Endothelial cell of umbilical vein (primary cell): ENCODE measurements at regions not wholly inside any gene's neighbourhood (a gene's known extent, or its start where the extent isn't known, plus 50 kb on each side); places are given as distances from the start of the nearest gene placed in this dataset.

Experiments used
- BruUV-seq: library from RNA; stranded (reverse); fragments of 400-500 nt; replicated peaks from 2 replicates; lab custom pipeline; 2021; lab: Mats Ljungman, UMichigan
- CTCF ChIA-PET: fragments of 300-600, 350-600 bp; sonication (Branson Sonifier 250); formaldehyde crosslinking; loops from one replicate; lab custom pipeline; 2021; ENCODE audit warnings: antibody characterized with exemption, inconsistent platforms; lab: Charles Lee
- POLR2A ChIA-PET: fragments of 300-600, 350-600 bp; sonication (Branson Sonifier 250); formaldehyde crosslinking; loops from one replicate; lab custom pipeline; 2021; ENCODE audit warnings: antibody characterized with exemption, inconsistent platforms; lab: Charles Lee
- DNase-seq: peaks from one replicate; pipeline ENCODE4 v3.0.0-alpha.2; 2011; ENCODE audit warnings: low read depth, low spot score
- FAIRE-seq: peaks from 2 replicates; lab custom pipeline; 2011; peaks lifted over from hg19 to GRCh38; lab: Jason Lieb, UNC
- H2AFZ ChIP-seq: 2 replicates; pipeline ENCODE4 v1.6.0; 2012; ENCODE audit warnings: low read depth, low read length, control low read depth, inconsistent platforms
- H3K27ac ChIP-seq: 2 replicates; pipeline ENCODE4 v1.5.1; 2011; ENCODE audit warnings: low read depth, mild to moderate bottlenecking, control low read depth, low read length, moderate library complexity; ENCODE audit not compliant: insufficient read depth
- H3K27me3 ChIP-seq, 2 experiments: 2 replicates each; pipeline versions ENCODE4 v1.6.0 to v1.6.1; 2011; ENCODE audit warnings: low read length in 2 of 2, mixed read lengths in 1 of 2; ENCODE audit not compliant: control insufficient read depth in 2 of 2, insufficient read depth in 2 of 2
- H3K36me3 ChIP-seq, 2 experiments: 2 replicates in 1 of 2; 3 replicates in 1 of 2; pipeline ENCODE4 v1.5.1; 2011; ENCODE audit warnings: low read length in 2 of 2, mild to moderate bottlenecking in 1 of 2, moderate library complexity in 1 of 2; ENCODE audit not compliant: control insufficient read depth in 2 of 2, insufficient read depth in 2 of 2; ENCODE audit errors: extremely low read depth in 1 of 2
- H3K4me1 ChIP-seq: 3 replicates; pipeline ENCODE4 v1.5.1; 2011; ENCODE audit warnings: mild to moderate bottlenecking, low read length; ENCODE audit not compliant: control insufficient read depth, insufficient read depth; ENCODE audit errors: extremely low read depth
- H3K4me2 ChIP-seq: 2 replicates; pipeline ENCODE4 v1.6.1; 2011; ENCODE audit warnings: low read length, control low read depth, mixed read lengths; ENCODE audit not compliant: insufficient read depth
- H3K4me3 ChIP-seq, 3 experiments: fragments of 200-600 bp in 1 of 3; sonication (generic), shearing (Covaris generic) in 1 of 3; replicated peaks in 1 of 3; 2 replicates each; pipeline ENCODE4 v1.5.1; 2011 to 2016; ENCODE audit warnings: control low read depth in 3 of 3, low read length in 3 of 3, mild to moderate bottlenecking in 2 of 3, inconsistent platforms in 1 of 3, low read depth in 1 of 3, moderate library complexity in 1 of 3; ENCODE audit not compliant: insufficient read depth in 1 of 3
- H3K79me2 ChIP-seq: 2 replicates; pipeline ENCODE4 v1.6.0; 2012; ENCODE audit warnings: low read length, inconsistent platforms; ENCODE audit not compliant: control insufficient read depth, insufficient read depth
- H3K9ac ChIP-seq: replicated peaks from 2 replicates; pipeline ENCODE3; 2011; ENCODE audit warnings: low read length, control low read depth; ENCODE audit not compliant: insufficient read depth; ENCODE audit errors: extremely low read depth
- H3K9me1 ChIP-seq: replicated peaks from 3 replicates; pipeline ENCODE4 v1.6.0; 2011; ENCODE audit warnings: mild to moderate bottlenecking, low read length; ENCODE audit not compliant: control insufficient read depth, insufficient read depth; ENCODE audit errors: extremely low read depth
- H3K9me3 ChIP-seq: replicated peaks from 2 replicates; pipeline ENCODE4 v1.5.1; 2012; ENCODE audit warnings: low read length, inconsistent platforms; ENCODE audit not compliant: control insufficient read depth, insufficient read depth
- H4K20me1 ChIP-seq: replicated peaks from 2 replicates; pipeline ENCODE3; 2011; ENCODE audit warnings: mild to moderate bottlenecking, low read length; ENCODE audit not compliant: control insufficient read depth, insufficient read depth; ENCODE audit errors: extremely low read depth
- EZH2 ChIP-seq: IDR thresholded peaks from 2 replicates; pipeline ENCODE4 v1.6.1; 2012; ENCODE audit warnings: borderline replicate concordance, low read depth, mild to moderate bottlenecking, moderate library complexity, low read length, inconsistent platforms; ENCODE audit not compliant: severe bottlenecking
- FOS ChIP-seq: IDR thresholded peaks from 2 replicates; pipeline ENCODE4 v1.6.1; 2011; ENCODE audit warnings: mild to moderate bottlenecking, low read length, moderate library complexity, borderline replicate concordance; ENCODE audit not compliant: insufficient read depth
- GATA2 ChIP-seq: IDR thresholded peaks from 2 replicates; pipeline ENCODE4 v1.7.0; 2011; ENCODE audit warnings: low read depth, mild to moderate bottlenecking, moderate library complexity, mixed read lengths, low read length; ENCODE audit not compliant: insufficient read length, insufficient read depth
- JUN ChIP-seq: IDR thresholded peaks from 2 replicates; pipeline ENCODE4 v1.6.1; 2011; ENCODE audit warnings: borderline replicate concordance, low read depth; ENCODE audit not compliant: insufficient read length, insufficient read depth
- MYC ChIP-seq: IDR thresholded peaks from one replicate; pipeline ENCODE4 v1.6.1; 2011; ENCODE audit warnings: mild to moderate bottlenecking, low read depth, low read length
- POLR2A ChIP-seq: IDR thresholded peaks from 2 replicates; pipeline ENCODE4 v1.6.1; 2012; ENCODE audit warnings: low read depth, mild to moderate bottlenecking, control low read depth, low read length
- POLR2AphosphoS5 ChIP-seq: IDR thresholded peaks from 2 replicates; pipeline ENCODE4 v1.6.1; 2012; ENCODE audit warnings: low read depth, mild to moderate bottlenecking, control low read depth, low read length, moderate library complexity; ENCODE audit not compliant: insufficient read depth
- dilution Hi-C: fragments of 300-500 bp; cut with MboI; formaldehyde crosslinking; loops from one replicate; pipeline ENCODE4 v1.15.0; 2019; ENCODE audit warnings: low sequenced_read_pairs; ENCODE audit not compliant: extremely low pct_ligation_motif_present
- intact Hi-C: fragments of 100-400 bp; cut with micrococcal nuclease; formaldehyde crosslinking; loops from one replicate; pipeline ENCODE4 v1.10.0; 2022
- TF ChIP-seq, protein P1 (sequence below): IDR thresholded peaks from 2 replicates; pipeline ENCODE4 v1.6.1; 2011; ENCODE audit not compliant: insufficient read depth, insufficient read length
- TF ChIP-seq, protein P2 (sequence below), 2 donors: IDR thresholded peaks; 1 replicate in 1 of 2; 2 replicates in 1 of 2; pipeline ENCODE4 v1.5.1; 2011; ENCODE audit warnings: low read length in 2 of 2, mild to moderate bottlenecking in 2 of 2, moderate library complexity in 2 of 2, control low read depth in 1 of 2, inconsistent platforms in 1 of 2, low read depth in 1 of 2; ENCODE audit not compliant: insufficient read depth in 1 of 2; ENCODE audit errors: extremely low read depth in 1 of 2

DNA sequence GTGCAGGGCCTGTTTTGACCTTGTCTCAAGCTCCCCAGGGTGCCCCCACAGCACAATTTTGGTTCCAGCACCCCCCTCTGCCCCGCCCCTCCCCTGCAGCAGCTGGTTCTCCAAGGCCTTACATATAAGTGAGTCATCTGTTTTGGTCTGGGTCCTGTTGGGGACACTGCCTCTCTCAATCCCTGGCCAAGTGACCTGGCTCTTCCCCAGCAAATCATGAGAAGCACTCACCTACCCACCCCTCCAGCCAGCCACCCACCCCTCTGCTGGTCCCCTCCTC lies 90.5 kb downstream of the INHBB start:
- ChIA-PET CTCF (interaction anchor here (0.6 to 3.1 kb wide), 4 partner anchors 89 to 244 kb away, joined by 3 to 18 read pairs (median 7); no protein-coding TSS in a partner anchor), POLR2A (no interaction called here)
- Histone ChIP-seq H3K36me3 (no peaks in the 10 kb centered on the region), H3K27ac (no peak overlapping the region), H3K4me3 (no peak overlapping the region), H3K4me1 (no peaks in the 10 kb centered on the region), H3K9ac (no peak overlapping the region), H3K9me1 (no peaks in the 10 kb centered on the region), H3K9me3 (no peaks in the 10 kb centered on the region), H3K27me3 (peaks cover 8 to 12% of the 10 kb centered on the region in 2 experiments), H3K79me2 (no peaks in the 10 kb centered on the region), H4K20me1 (no peaks in the 10 kb centered on the region), H3K4me2 (no peak overlapping the region), H2AFZ (no peak overlapping the region)
- no peak for FAIRE-seq
- DNase-seq, result no peak
- no TSS peak for BruUV-seq
- TF ChIP-seq MYC, result no peak
- TF ChIP-seq GATA2, result no peak
- no peak for TF ChIP-seq POLR2A
- TF ChIP-seq, protein P1, sequence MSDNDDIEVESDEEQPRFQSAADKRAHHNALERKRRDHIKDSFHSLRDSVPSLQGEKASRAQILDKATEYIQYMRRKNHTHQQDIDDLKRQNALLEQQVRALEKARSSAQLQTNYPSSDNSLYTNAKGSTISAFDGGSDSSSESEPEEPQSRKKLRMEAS, result no peak
- no peak for TF ChIP-seq POLR2AphosphoS5
- TF ChIP-seq, protein P2, sequence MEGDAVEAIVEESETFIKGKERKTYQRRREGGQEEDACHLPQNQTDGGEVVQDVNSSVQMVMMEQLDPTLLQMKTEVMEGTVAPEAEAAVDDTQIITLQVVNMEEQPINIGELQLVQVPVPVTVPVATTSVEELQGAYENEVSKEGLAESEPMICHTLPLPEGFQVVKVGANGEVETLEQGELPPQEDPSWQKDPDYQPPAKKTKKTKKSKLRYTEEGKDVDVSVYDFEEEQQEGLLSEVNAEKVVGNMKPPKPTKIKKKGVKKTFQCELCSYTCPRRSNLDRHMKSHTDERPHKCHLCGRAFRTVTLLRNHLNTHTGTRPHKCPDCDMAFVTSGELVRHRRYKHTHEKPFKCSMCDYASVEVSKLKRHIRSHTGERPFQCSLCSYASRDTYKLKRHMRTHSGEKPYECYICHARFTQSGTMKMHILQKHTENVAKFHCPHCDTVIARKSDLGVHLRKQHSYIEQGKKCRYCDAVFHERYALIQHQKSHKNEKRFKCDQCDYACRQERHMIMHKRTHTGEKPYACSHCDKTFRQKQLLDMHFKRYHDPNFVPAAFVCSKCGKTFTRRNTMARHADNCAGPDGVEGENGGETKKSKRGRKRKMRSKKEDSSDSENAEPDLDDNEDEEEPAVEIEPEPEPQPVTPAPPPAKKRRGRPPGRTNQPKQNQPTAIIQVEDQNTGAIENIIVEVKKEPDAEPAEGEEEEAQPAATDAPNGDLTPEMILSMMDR (IDR thresholded peaks at IDR 0.05; ENCODE audit: extremely low read depth in 1 of 2, insufficient read depth in 1 of 2, low read depth in 1 of 2, low read length in 2 of 2), result no peak
- TF ChIP-seq EZH2, result no peak
- TF ChIP-seq FOS, result no peak
- no peak for TF ChIP-seq JUN
- intact Hi-C loops, result no loop called here
- dilution Hi-C loops, result no loop called here
